GM12865 (cell line): ENCODE measurements at regions not wholly inside any gene's neighbourhood (a gene's known extent, or its start where the extent isn't known, plus 50 kb on each side); places are given as distances from the start of the nearest gene placed in this dataset.

ENCODE experiments used
- DNase-seq: peaks from one replicate; pipeline ENCODE4 v3.0.0; 2010; ENCODE audit warnings: low read depth
- H3K4me3 ChIP-seq: 2 replicates; pipeline ENCODE4 v1.5.1; 2011; ENCODE audit warnings: mild to moderate bottlenecking, low read depth, low read length, control low read depth
- CTCF ChIP-seq: IDR thresholded peaks from 2 replicates; pipeline ENCODE4 v1.5.1; 2011; ENCODE audit warnings: low read length, control low read depth, low read depth, inconsistent platforms; ENCODE audit not compliant: insufficient read depth; ENCODE audit errors: missing control alignments

- DNase-seq = no peak
- TF ChIP-seq CTCF = no peak
- H3K4me3 ChIP-seq = no peak overlapping the region
These were observed 110.2 kb upstream of the CYSLTR1 start for GRCh38 chrX:78437621-78438020.

GRCh38 chrX:78429172-78429571 lies 101.8 kb upstream of the CYSLTR1 start:
- no peak for DNase-seq
- TF ChIP-seq CTCF = no peak

GRCh38 chrX:78388663-78389062 lies 61.3 kb upstream of the CYSLTR1 start:
- no peak for TF ChIP-seq CTCF
- H3K4me3 ChIP-seq = no peak overlapping the region
- DNase-seq = no peak

More at GRCh38 chrX:78429172-78429571, 101.8 kb upstream of the CYSLTR1 start:
- H3K4me3 ChIP-seq = no peak overlapping the region

GRCh38 chrX:78387364-78387763 lies 60.0 kb upstream of the CYSLTR1 start:
- no peak for DNase-seq
- no peak overlapping the region for H3K4me3 ChIP-seq
- TF ChIP-seq CTCF = no peak

GRCh38 chrX:78384486-78384885 lies 57.1 kb upstream of the CYSLTR1 start:
- no peak for DNase-seq
- TF ChIP-seq CTCF = no peak
- H3K4me3 ChIP-seq = no peak overlapping the region

GRCh38 chrX:78383594-78383993 lies 56.2 kb upstream of the CYSLTR1 start:
- no peak for TF ChIP-seq CTCF
- no peak for DNase-seq
- H3K4me3 ChIP-seq = no peak overlapping the region

GRCh38 chrX:78378476-78379115 lies 51.2 kb upstream of the CYSLTR1 start:
- no peak overlapping the region for H3K4me3 ChIP-seq
- no peak for TF ChIP-seq CTCF
- no peak for DNase-seq
